Neuron (in vitro differentiated cells): ENCODE measurements at regions not wholly inside any gene's neighbourhood (a gene's known extent, or its start where the extent isn't known, plus 50 kb on each side); places are given as distances from the start of the nearest gene placed in this dataset.
"Not testable (repeated sequence)": the region's sequence is repeated elsewhere in the genome, so short reads cannot be mapped to it uniquely, and the experiment has no call there.

Source experiments
- H2AFZ ChIP-seq: one replicate; pipeline ENCODE4 v1.6.1; 2013; ENCODE audit warnings: low read depth, mild to moderate bottlenecking, inconsistent platforms, low read length, moderate library complexity
- H3K27me3 ChIP-seq: one replicate; pipeline ENCODE4 v1.6.1; 2013; ENCODE audit warnings: low read length; ENCODE audit not compliant: insufficient read depth
- H3K36me3 ChIP-seq: one replicate; pipeline ENCODE4 v1.6.1; 2013; ENCODE audit warnings: low read length; ENCODE audit not compliant: insufficient read depth
- H3K4me1 ChIP-seq: one replicate; pipeline ENCODE4 v1.6.1; 2013; ENCODE audit warnings: low read length; ENCODE audit not compliant: insufficient read depth
- H3K4me3 ChIP-seq: 2 replicates; pipeline ENCODE4 v1.5.1; 2013; ENCODE audit warnings: mild to moderate bottlenecking, low read length, moderate library complexity
- H3K9me3 ChIP-seq: one replicate; pipeline ENCODE4 v1.6.1; 2013; ENCODE audit warnings: low read length

DNA sequence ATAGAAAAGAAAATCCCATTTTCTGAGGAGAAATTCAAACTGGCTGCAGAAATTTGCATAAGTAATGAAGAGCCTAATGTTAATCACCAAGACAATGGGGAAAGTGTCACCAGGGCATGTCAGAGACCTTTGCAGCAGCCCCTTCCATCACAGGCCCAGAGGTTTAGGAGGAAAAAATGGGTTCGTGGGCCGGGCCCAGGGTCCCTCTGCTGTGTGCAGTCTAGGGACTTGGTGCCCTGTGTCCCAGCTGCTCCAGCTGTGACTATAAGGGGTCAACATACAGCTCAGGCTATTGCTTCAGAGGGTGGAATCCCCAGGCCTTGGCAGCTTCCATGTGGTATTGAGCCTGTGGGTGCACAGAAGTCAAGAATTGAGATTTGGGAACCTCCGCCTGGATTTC is 103.6 kb upstream of the FAM47C start:
- H3K4me1 ChIP-seq, H2AFZ ChIP-seq, H3K4me3 ChIP-seq, H3K27me3 ChIP-seq, H3K9me3 ChIP-seq, H3K36me3 ChIP-seq: not testable (repeated sequence)

DNA sequence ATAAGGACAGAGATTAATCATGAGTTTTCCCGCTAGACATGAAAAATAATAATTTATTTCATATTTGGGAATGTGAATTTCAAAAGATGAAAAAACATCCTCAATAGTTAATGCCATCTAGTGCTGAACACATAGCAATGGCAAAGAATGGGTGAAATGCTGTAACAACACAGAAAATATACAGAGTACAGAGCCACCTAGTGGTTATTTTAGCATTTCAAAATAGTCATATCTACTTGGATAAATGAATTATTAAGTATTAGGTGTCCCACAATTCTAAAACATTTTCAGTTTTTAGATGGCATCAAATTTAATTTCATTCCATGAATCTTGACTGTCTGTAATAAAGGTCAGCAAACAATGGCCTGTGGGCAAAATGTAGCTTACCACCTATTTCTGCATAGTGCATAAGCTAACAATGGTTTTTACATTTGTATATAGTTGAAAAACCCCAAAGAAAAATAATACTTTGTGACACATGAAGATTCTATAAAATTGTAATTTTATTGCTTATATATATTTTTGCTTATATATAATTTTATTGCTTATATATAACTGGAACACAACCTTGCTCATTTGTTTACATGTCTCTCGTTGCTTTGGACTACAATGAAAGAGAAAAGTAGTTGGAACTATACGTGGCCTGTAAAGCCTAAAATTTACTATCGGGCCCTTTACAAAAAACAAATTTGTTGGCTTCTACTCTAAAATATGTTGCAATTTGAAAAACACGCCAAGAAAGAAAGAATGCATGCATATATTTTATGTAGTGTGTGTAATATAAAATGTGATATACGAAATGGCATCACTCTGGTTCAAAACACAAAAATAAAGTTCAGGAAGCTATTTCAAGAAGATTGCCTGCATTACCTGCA is 99.1 kb upstream of the FAM47C start:
- no peaks in the 10 kb centered on the region for H3K9me3 ChIP-seq
- H3K36me3 ChIP-seq = no peaks in the 10 kb centered on the region
- no peaks in the 10 kb centered on the region for H3K27me3 ChIP-seq
- no peaks in the 10 kb centered on the region for H3K4me1 ChIP-seq
- H2AFZ ChIP-seq = no peak overlapping the region
- no peak overlapping the region for H3K4me3 ChIP-seq

DNA sequence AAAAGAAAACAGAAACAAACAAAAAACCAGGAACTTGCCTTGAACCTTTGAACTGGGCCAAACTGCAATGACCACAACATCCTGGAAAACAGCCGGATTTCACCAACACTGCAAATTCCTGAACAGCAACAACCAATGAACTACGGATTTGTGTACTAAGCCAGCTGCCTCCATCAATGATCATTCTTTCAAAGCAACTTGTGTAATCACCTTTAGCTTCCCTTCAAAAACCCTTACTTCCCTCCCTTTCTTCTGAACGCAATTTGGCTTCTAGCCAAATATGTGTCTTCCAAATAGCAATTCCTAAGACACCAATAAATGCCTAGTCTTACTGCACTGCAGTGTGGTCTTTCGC is 98.5 kb upstream of the FAM47C start:
- Histone ChIP-seq H2AFZ (no peak overlapping the region), H3K9me3 (no peaks in the 10 kb centered on the region), H3K36me3 (no peaks in the 10 kb centered on the region), H3K4me1 (no peaks in the 10 kb centered on the region), H3K27me3 (no peaks in the 10 kb centered on the region), H3K4me3 (no peak overlapping the region)

DNA sequence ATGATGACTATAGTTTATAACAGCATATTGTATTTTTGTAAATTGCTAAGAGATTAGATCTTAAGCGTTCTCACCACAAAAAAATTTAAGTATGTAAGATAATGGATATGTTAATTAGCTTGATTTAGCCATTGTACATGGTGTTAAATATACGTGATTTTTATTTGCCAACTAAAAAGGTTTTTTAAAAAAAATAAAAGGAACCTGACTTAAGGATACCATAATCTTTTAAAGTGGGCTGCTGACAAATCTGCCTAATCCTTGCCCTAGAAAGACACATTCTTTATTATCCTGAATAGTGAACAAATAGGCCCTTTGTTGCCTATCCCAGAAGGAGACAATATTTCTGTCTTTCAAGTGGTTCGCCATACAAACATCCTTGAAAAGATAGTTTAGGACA is 94.6 kb upstream of the FAM47C start:
- H3K9me3 ChIP-seq = no peaks in the 10 kb centered on the region
- H3K4me1 ChIP-seq = no peaks in the 10 kb centered on the region
- no peaks in the 10 kb centered on the region for H3K27me3 ChIP-seq
- H3K4me3 ChIP-seq = no peak overlapping the region
- H2AFZ ChIP-seq = no peak overlapping the region
- no peaks in the 10 kb centered on the region for H3K36me3 ChIP-seq

DNA sequence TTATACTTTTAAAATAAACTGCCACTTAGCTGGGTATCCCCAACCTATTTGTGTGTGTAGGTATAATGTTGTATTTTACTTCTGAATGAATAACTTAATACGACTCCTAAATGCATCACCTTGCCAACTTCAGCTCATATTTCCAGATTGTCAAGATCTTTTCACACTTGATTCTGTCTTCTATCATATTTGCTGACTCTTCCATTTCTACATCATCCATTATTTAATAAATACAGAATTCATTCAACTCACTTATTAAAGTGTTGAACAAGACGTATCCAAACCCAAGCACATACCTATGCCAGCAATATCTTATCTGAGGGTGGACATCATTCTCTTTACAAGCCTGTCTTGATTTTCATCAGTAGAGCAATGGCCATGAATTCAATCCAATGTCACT is 91.2 kb upstream of the FAM47C start:
- Histone ChIP-seq H3K36me3 (no peaks in the 10 kb centered on the region), H3K4me1 (no peaks in the 10 kb centered on the region), H3K9me3 (no peaks in the 10 kb centered on the region), H3K27me3 (no peaks in the 10 kb centered on the region), H2AFZ (no peak overlapping the region), H3K4me3 (no peak overlapping the region)

DNA sequence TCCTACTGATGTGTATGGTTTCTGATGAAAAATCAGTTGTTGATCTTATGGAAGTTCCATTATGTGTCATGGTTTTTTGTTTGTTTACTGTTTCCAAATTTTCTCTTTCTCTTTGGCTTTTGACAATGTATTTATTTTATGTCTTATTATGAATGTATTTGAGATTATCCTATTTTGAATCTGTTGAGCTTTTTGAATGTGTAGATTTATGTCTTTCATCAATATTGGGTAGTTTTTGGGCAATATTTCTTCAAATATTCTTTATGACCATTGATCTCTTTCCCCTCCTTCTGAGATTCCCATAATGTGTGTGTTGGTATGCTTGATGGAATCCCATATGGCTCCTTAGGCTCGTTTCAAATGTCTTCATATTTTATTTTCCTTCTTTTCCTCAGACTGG is 80.5 kb upstream of the FAM47C start:
- Histone ChIP-seq H3K9me3 (no peaks in the 10 kb centered on the region), H2AFZ (no peak overlapping the region), H3K4me1 (no peaks in the 10 kb centered on the region), H3K4me3 (no peak overlapping the region), H3K36me3 (no peaks in the 10 kb centered on the region), H3K27me3 (no peaks in the 10 kb centered on the region)

DNA sequence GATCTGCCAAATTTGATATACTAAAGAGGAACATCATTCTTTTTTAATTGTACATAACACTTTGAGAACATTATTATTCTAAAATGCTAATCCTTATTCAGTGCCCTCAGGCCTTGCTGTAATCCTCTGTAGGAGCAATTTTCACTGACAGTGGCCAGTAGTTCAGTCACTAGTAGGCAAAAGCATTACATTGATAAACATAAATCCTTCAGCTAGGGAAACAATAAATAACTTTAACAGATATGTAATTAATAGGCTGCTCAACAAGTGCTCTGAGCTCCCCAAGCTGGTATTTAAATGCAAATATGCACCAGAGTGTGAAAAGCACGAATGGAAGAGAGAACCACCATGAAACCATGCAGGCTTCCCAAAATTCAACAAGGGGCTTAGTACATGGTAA is 77.7 kb upstream of the FAM47C start:
- H3K36me3 ChIP-seq = no peaks in the 10 kb centered on the region
- no peak overlapping the region for H2AFZ ChIP-seq
- no peaks in the 10 kb centered on the region for H3K27me3 ChIP-seq
- no peaks in the 10 kb centered on the region for H3K9me3 ChIP-seq
- H3K4me1 ChIP-seq = no peaks in the 10 kb centered on the region
- H3K4me3 ChIP-seq = no peak overlapping the region

DNA sequence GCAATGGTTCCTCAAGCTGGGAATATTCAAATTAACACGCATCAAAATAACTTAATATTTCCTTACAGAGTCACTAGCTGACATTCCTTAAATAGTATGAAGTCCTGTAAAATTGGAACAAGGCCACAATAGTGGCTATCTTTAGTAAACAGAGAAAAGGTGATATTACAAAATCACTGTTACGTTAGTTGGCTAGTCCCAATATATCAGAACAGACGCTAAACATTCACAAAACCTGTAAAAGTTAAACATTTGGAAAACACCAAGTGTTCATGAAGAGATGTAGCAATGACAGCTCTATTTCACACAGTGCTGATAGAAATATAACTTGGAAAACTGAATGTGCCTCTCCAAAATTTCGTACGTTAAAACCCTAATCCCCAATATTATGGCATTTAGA is 61.0 kb upstream of the FAM47C start:
- H3K4me3 ChIP-seq = no peak overlapping the region
- no peaks in the 10 kb centered on the region for H3K9me3 ChIP-seq
- H2AFZ ChIP-seq = no peak overlapping the region
- H3K27me3 ChIP-seq = no peaks in the 10 kb centered on the region
- no peaks in the 10 kb centered on the region for H3K4me1 ChIP-seq
- H3K36me3 ChIP-seq = no peaks in the 10 kb centered on the region

DNA sequence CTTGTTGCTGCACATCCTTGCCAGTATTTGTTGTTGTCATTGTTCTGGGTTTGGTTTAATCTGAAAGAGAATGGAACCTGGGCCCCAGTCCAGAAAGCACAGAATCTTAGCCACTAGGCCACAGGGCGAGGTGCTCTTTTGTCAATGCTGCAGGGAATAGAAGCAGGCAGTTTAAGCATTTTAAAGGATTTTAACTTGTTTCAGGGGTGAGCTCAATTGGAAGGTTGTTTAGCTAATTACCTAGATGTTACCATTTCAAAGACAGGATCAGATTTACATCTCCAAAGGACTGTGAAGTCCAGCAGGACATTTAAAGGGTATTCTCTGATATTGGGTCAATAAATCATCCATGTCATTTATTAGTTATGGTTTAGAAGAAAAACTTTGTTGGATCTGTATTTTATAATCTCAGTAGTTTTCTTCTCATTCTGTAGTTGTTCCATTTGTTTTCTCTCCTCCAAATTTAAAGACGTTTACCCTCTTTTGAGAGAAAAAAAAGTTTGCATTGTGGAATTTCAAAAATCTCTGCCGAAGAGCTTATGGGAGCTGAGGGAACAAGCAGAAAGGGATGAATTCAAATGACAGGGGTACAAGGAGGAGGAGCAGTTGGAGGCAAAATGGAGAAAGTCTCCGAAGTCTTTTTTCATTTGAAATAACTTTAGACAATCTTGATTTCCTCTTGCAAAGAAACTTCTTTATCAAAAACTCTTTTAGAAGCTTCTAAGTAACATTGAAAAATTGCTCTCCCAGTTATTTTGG is 57.5 kb upstream of the FAM47C start:
- Histone ChIP-seq H3K4me1 (no peaks in the 10 kb centered on the region), H3K9me3 (no peaks in the 10 kb centered on the region), H2AFZ (no peak overlapping the region), H3K36me3 (no peaks in the 10 kb centered on the region), H3K4me3 (no peak overlapping the region), H3K27me3 (no peaks in the 10 kb centered on the region)

DNA sequence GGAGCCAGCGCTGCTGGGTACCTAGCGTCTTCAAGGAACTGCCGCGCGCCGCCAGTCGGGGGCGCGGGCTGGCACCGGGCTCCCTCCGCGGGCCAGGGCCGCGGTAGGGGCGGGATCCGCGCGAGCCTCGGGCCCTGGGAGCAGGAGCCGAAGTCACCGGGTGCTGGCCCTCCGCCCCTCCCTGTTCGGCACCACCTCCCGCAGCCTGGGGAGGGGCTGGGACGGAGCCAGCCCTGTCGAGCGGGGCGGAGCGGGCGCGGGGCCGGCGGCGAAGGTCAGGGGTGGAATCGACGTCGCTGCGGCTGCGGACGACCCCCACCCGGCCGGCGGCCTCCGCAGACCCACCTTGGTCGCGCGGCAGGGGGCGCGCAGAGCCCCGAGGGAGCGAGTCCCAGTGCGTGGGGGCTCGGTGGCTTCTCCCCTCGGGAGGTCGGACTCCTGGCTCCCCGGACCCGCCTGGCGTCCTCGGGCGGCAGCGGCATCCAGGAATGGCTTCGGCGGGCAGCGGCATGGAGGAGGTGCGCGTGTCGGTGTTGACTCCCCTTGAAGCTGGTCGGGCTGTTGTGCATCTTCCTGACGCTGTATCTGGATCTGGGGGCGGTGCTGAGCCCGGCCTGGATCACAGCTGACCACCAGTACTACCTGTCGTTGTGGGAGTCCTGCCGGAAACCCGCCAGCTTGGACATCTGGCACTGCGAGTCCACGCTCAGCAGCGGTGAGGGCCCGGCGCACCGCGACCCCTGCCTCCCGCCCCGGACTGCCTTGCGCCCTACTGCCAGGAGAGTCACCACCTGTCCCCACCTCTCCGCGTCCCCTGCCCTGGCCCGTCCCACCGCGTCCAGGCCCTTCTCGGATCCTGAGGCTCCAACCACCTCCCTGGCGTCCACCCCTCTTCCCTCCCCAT is 50.5 kb upstream of the FAM47C start:
- Histone ChIP-seq H3K4me3 (no peak overlapping the region), H3K36me3 (no peaks in the 10 kb centered on the region), H3K27me3 (peaks cover 22% of the 10 kb centered on the region), H3K9me3 (no peaks in the 10 kb centered on the region), H2AFZ (no peak overlapping the region), H3K4me1 (no peaks in the 10 kb centered on the region)
